Activated B cell treated with CpG ODN at 0.5 μM for 24 hours (primary cell): ENCODE measurements at regions not wholly inside any gene's neighbourhood (a gene's known extent, or its start where the extent isn't known, plus 50 kb on each side); places are given as distances from the start of the nearest gene placed in this dataset.

Experiments used
- ATAC-seq: fragments of 200-7000 bp; cut with Tn5 transposase; one replicate; pipeline ENCODE4 v1.10.0; 2021; ENCODE audit warnings: low read depth, mild to moderate bottlenecking, moderate library complexity
- CTCF ChIA-PET: fragments of 350-600 bp; sonication (Branson Sonifier 250); formaldehyde crosslinking; loops from one replicate; lab custom pipeline; 2021; ENCODE audit warnings: antibody characterized with exemption; lab: Charles Lee
- POLR2A ChIA-PET: fragments of 350-600 bp; sonication (Branson Sonifier 250); formaldehyde crosslinking; loops from one replicate; lab custom pipeline; 2021; ENCODE audit warnings: antibody characterized with exemption; lab: Charles Lee
- DNase-seq: peaks from one replicate; pipeline ENCODE4 v3.0.0; 2022
- H3K27ac Mint-ChIP-seq: one replicate; pipeline ENCODE4 v1.8.0; 2020; ENCODE audit warnings: mixed read lengths
- H3K27me3 Mint-ChIP-seq: one replicate; pipeline ENCODE4 v1.8.0; 2021; ENCODE audit warnings: mixed read lengths
- H3K36me3 Mint-ChIP-seq: one replicate; pipeline ENCODE4 v1.8.0; 2021; ENCODE audit warnings: low read depth, mixed read lengths
- H3K4me1 Mint-ChIP-seq: one replicate; pipeline ENCODE4 v1.8.0; 2021; ENCODE audit warnings: mixed read lengths
- H3K4me3 Mint-ChIP-seq: one replicate; pipeline ENCODE4 v1.8.0; 2020; ENCODE audit warnings: mild to moderate bottlenecking, mixed read lengths
- H3K9me3 Mint-ChIP-seq: one replicate; pipeline ENCODE4 v1.8.0; 2020; ENCODE audit warnings: mixed read lengths
- CTCF ChIP-seq: fragments of 200-600 bp; IDR thresholded peaks from one replicate; pipeline ENCODE4 v1.8.0; 2022; ENCODE audit warnings: antibody characterized with exemption, mild to moderate bottlenecking
- intact Hi-C: fragments of 100-400 bp; cut with micrococcal nuclease; formaldehyde crosslinking; loops from one replicate; pipeline ENCODE4 v1.15.1; 2024

GRCh38 chr11:113567097-113567496, 91.9 kb upstream of the DRD2 start:
- no peak for DNase-seq
- H3K27me3 Mint-ChIP-seq = peaks cover 11% of the 10 kb centered on the region
- ATAC-seq = no peak
- H3K27ac Mint-ChIP-seq = no peak overlapping the region
- intact Hi-C loops = no loop called here
- ChIA-PET POLR2A (no interaction called here), CTCF (no interaction called here)
- no peaks in the 10 kb centered on the region for H3K4me1 Mint-ChIP-seq
- H3K9me3 Mint-ChIP-seq = no peaks in the 10 kb centered on the region
- TF ChIP-seq CTCF = no peak
- no peaks in the 10 kb centered on the region for H3K36me3 Mint-ChIP-seq
- no peak overlapping the region for H3K4me3 Mint-ChIP-seq

GRCh38 chr11:113564527-113565130, 89.4 kb upstream of the DRD2 start:
- Mint-ChIP-seq H3K9me3 (no peaks in the 10 kb centered on the region), H3K27me3 (peaks cover 11% of the 10 kb centered on the region), H3K4me1 (no peaks in the 10 kb centered on the region), H3K27ac (no peak overlapping the region), H3K4me3 (no peak overlapping the region), H3K36me3 (no peaks in the 10 kb centered on the region)
- TF ChIP-seq CTCF = no peak
- no peak for DNase-seq
- ChIA-PET POLR2A (no interaction called here), CTCF (no interaction called here)
- no peak for ATAC-seq
- intact Hi-C loops = no loop called here

- CTCF ChIA-PET = no interaction called here
- no peak for DNase-seq
- intact Hi-C loops = no loop called here
- H3K36me3 Mint-ChIP-seq = no peaks in the 10 kb centered on the region
- ATAC-seq = no peak
- H3K4me3 Mint-ChIP-seq = no peak overlapping the region
- POLR2A ChIA-PET = no interaction called here
- peaks cover 11% of the 10 kb centered on the region for H3K27me3 Mint-ChIP-seq
- H3K9me3 Mint-ChIP-seq = no peaks in the 10 kb centered on the region
- no peak overlapping the region for H3K27ac Mint-ChIP-seq
- no peak for TF ChIP-seq CTCF
- H3K4me1 Mint-ChIP-seq = no peaks in the 10 kb centered on the region
These were observed 88.7 kb upstream of the DRD2 start for GRCh38 chr11:113563766-113564526.

GRCh38 chr11:113562981-113563461, 87.8 kb upstream of the DRD2 start:
- intact Hi-C loops = no loop called here
- peaks cover 9% of the 10 kb centered on the region for H3K27me3 Mint-ChIP-seq
- no peak overlapping the region for H3K27ac Mint-ChIP-seq
- H3K4me1 Mint-ChIP-seq = no peaks in the 10 kb centered on the region
- H3K36me3 Mint-ChIP-seq = no peaks in the 10 kb centered on the region
- CTCF ChIA-PET = no interaction called here
- H3K4me3 Mint-ChIP-seq = no peak overlapping the region
- no peak for TF ChIP-seq CTCF
- H3K9me3 Mint-ChIP-seq = no peaks in the 10 kb centered on the region
- ATAC-seq (no peak), DNase-seq (no peak)
- POLR2A ChIA-PET = no interaction called here

GRCh38 chr11:113562576-113562975, 87.4 kb upstream of the DRD2 start:
- Mint-ChIP-seq H3K4me1 (no peaks in the 10 kb centered on the region), H3K9me3 (no peaks in the 10 kb centered on the region), H3K4me3 (no peak overlapping the region), H3K27me3 (peaks cover 12% of the 10 kb centered on the region), H3K27ac (no peak overlapping the region), H3K36me3 (no peaks in the 10 kb centered on the region)
- CTCF ChIA-PET = no interaction called here
- POLR2A ChIA-PET = no interaction called here
- intact Hi-C loops = no loop called here
- no peak for TF ChIP-seq CTCF
- DNase-seq = no peak
- no peak for ATAC-seq
